ENCODE measurements at regions not wholly inside any gene's neighbourhood (a gene's known extent, or its start where the extent isn't known, plus 50 kb on each side); places are given as distances from the start of the nearest gene placed in this dataset.

DNA sequence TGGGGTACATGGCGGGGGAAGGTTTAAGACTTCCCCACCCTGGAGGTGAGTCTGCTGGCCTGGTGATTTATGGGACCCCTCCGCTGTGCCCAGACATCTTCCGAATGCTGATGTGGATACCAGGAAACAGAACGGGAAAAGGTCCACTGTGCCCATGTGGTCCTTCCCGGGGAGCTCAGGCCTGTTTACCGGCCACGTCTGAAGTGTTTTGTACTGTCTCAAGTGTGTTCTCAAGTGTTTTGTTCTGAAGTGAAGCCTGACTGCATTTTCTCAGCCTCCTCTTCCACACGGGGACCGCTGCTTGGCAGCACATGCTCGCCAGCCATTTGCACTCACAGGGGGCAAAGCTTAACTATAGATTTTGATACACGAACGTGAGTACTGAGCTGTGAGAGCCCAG lies 127.2 kb downstream of the TEX36 start:
- TF ChIP-seq POLR2A (IDR thresholded peaks at IDR 0.05): no peak
- TF ChIP-seq, protein P1, sequence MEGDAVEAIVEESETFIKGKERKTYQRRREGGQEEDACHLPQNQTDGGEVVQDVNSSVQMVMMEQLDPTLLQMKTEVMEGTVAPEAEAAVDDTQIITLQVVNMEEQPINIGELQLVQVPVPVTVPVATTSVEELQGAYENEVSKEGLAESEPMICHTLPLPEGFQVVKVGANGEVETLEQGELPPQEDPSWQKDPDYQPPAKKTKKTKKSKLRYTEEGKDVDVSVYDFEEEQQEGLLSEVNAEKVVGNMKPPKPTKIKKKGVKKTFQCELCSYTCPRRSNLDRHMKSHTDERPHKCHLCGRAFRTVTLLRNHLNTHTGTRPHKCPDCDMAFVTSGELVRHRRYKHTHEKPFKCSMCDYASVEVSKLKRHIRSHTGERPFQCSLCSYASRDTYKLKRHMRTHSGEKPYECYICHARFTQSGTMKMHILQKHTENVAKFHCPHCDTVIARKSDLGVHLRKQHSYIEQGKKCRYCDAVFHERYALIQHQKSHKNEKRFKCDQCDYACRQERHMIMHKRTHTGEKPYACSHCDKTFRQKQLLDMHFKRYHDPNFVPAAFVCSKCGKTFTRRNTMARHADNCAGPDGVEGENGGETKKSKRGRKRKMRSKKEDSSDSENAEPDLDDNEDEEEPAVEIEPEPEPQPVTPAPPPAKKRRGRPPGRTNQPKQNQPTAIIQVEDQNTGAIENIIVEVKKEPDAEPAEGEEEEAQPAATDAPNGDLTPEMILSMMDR (IDR thresholded peaks at IDR 0.05 in 8 of 11, conservative IDR thresholded peaks at IDR 0.05 in 3 of 11): no peak
- no peak for TF ChIP-seq POLR2AphosphoS5 (IDR thresholded peaks at IDR 0.05)
